ENCODE measurements at regions not wholly inside any gene's neighbourhood (a gene's known extent, or its start where the extent isn't known, plus 50 kb on each side); places are given as distances from the start of the nearest gene placed in this dataset.

DNA sequence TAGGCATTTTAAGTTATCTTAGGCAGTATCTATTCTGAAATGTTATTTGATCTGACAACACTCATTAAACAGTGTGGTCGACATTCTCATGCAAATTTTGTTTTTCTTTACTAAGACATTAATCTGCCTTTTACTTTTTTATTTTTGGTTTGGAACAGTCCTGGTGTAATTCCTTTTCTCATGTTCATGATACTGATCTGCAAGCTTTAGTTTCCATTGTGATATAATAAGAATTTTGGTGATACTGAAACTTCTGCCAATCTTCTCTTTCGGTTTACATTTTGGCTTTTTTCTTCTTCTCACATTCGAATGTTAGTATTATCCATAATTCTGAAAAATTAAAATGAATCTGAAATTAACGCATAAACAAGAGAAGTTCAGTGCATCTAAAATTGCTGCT, 281.9 kb upstream of the MTPN start:
- intact Hi-C loops (cut with micrococcal nuclease), result no loop called here
- H3K36me3 Mint-ChIP-seq, result peaks cover 10% of the 10 kb centered on the region
- ATAC-seq (no peak), DNase-seq (no peak)
- no peaks in the 10 kb centered on the region for H3K27me3 ChIP-seq (ENCODE audit: control insufficient read depth, insufficient read depth, low read length)
- H3K9me3 ChIP-seq (ENCODE audit: control insufficient read depth, insufficient read depth, low read length), result peaks cover 18% of the 10 kb centered on the region
- no peak overlapping the region for H3K4me3 ChIP-seq (ENCODE audit: low read length)
- peaks cover 21% of the 10 kb centered on the region in 2 donors for H3K9me3 Mint-ChIP-seq
- no peak overlapping the region for H3K4me3 Mint-ChIP-seq
- no CpG with 5 or more reads among the region's 4 CpGs for WGBS (ENCODE audit: insufficient coverage)
- no peak overlapping the region for H3K27ac Mint-ChIP-seq
- H3K27ac ChIP-seq (ENCODE audit: low read length), result no peak overlapping the region
- H3K27me3 Mint-ChIP-seq (ENCODE audit: low read depth in 2 of 2), result no peaks in the 10 kb centered on the region
- no peaks in the 10 kb centered on the region for H3K36me3 ChIP-seq (ENCODE audit: control insufficient read depth, insufficient read depth, low read length)
- H3K4me1 ChIP-seq (ENCODE audit: control insufficient read depth, insufficient read depth, low read length), result no peaks in the 10 kb centered on the region
- no peaks in the 10 kb centered on the region for H3K4me1 Mint-ChIP-seq
- TF ChIP-seq CTCF (IDR thresholded peaks at IDR 0.05), result no peak

DNA sequence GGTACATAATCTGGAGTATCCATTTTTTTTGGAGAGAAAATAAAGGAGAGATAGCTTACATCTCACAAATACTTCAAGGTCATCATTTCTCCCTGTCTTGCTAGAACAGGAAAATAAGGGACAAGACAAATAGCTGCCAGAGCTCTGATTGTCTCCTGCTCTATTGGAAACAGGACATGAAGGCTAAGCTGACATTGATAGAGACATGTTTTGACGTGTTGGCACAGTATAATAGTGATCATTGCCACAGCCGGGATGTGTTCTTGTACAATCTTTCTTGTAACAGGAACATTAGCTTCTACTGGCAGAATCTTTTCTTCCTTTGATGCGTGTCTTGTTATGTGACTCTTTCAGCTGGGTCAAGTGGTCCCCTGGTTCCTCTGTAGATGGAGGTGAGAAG, 279.3 kb upstream of the MTPN start:
- 93% methylated on average over 3 of the region's 3 CpGs for whole genome bisulfite sequencing (ENCODE audit: insufficient coverage)
- Histone ChIP-seq H3K4me3 (ENCODE audit: low read length) (no peak overlapping the region), H3K4me1 (ENCODE audit: control insufficient read depth, insufficient read depth, low read length) (no peaks in the 10 kb centered on the region), H3K27ac (ENCODE audit: low read length) (no peak overlapping the region), H3K9me3 (ENCODE audit: control insufficient read depth, insufficient read depth, low read length) (peaks cover 15% of the 10 kb centered on the region), H3K27me3 (ENCODE audit: control insufficient read depth, insufficient read depth, low read length) (no peaks in the 10 kb centered on the region), H3K36me3 (ENCODE audit: control insufficient read depth, insufficient read depth, low read length) (no peaks in the 10 kb centered on the region)
- peaks cover 11 to 17% of the 10 kb centered on the region in 2 donors for H3K9me3 Mint-ChIP-seq
- no peak for TF ChIP-seq CTCF (IDR thresholded peaks at IDR 0.05)
- no peak for ATAC-seq
- H3K27ac Mint-ChIP-seq, result no peak overlapping the region
- no peak for DNase-seq
- intact Hi-C loops (cut with micrococcal nuclease), result no loop called here
- no peaks in the 10 kb centered on the region for H3K4me1 Mint-ChIP-seq
- no peak overlapping the region for H3K4me3 Mint-ChIP-seq
- no peaks in the 10 kb centered on the region for H3K36me3 Mint-ChIP-seq
- no peaks in the 10 kb centered on the region for H3K27me3 Mint-ChIP-seq (ENCODE audit: low read depth in 2 of 2)

GRCh38 chr7:136254148-136254547, 277.0 kb upstream of the MTPN start:
- WGBS (ENCODE audit: insufficient coverage), result 98% methylated on average over 3 of the region's 6 CpGs
- DNase-seq, result no peak
- no peaks in the 10 kb centered on the region for H3K4me1 ChIP-seq (ENCODE audit: control insufficient read depth, insufficient read depth, low read length)
- H3K9me3 ChIP-seq (ENCODE audit: control insufficient read depth, insufficient read depth, low read length), result peaks cover 2% of the 10 kb centered on the region
- H3K4me3 ChIP-seq (ENCODE audit: low read length), result no peak overlapping the region
- no peaks in the 10 kb centered on the region for H3K4me1 Mint-ChIP-seq
- H3K27me3 Mint-ChIP-seq (ENCODE audit: low read depth in 2 of 2), result no peaks in the 10 kb centered on the region
- H3K27me3 ChIP-seq (ENCODE audit: control insufficient read depth, insufficient read depth, low read length), result no peaks in the 10 kb centered on the region
- H3K36me3 Mint-ChIP-seq, result no peaks in the 10 kb centered on the region
- TF ChIP-seq CTCF (IDR thresholded peaks at IDR 0.05), result no peak
- no peak for ATAC-seq
- H3K4me3 Mint-ChIP-seq, result no peak overlapping the region
- H3K36me3 ChIP-seq (ENCODE audit: control insufficient read depth, insufficient read depth, low read length), result no peaks in the 10 kb centered on the region
- H3K27ac Mint-ChIP-seq, result no peak overlapping the region
- intact Hi-C loops (cut with micrococcal nuclease), result no loop called here
- H3K27ac ChIP-seq (ENCODE audit: low read length), result no peak overlapping the region
- H3K9me3 Mint-ChIP-seq, result peaks cover 9 to 17% of the 10 kb centered on the region in 2 donors

- Mint-ChIP-seq H3K27ac (no peak overlapping the region), H3K36me3 (no peaks in the 10 kb centered on the region), H3K4me1 (no peaks in the 10 kb centered on the region), H3K9me3 (peaks cover 12 to 21% of the 10 kb centered on the region in 2 donors), H3K4me3 (no peak overlapping the region), H3K27me3 (ENCODE audit: low read depth in 2 of 2) (no peaks in the 10 kb centered on the region)
- Histone ChIP-seq H3K4me3 (ENCODE audit: low read length) (no peak overlapping the region), H3K9me3 (ENCODE audit: control insufficient read depth, insufficient read depth, low read length) (no peaks in the 10 kb centered on the region), H3K36me3 (ENCODE audit: control insufficient read depth, insufficient read depth, low read length) (no peaks in the 10 kb centered on the region), H3K27me3 (ENCODE audit: control insufficient read depth, insufficient read depth, low read length) (no peaks in the 10 kb centered on the region), H3K4me1 (ENCODE audit: control insufficient read depth, insufficient read depth, low read length) (no peaks in the 10 kb centered on the region), H3K27ac (ENCODE audit: low read length) (no peak overlapping the region)
- no peak for TF ChIP-seq CTCF (IDR thresholded peaks at IDR 0.05)
- intact Hi-C loops (cut with micrococcal nuclease), result no loop called here
- 87% methylated on average over 3 of the region's 3 CpGs for WGBS (ENCODE audit: insufficient coverage)
- ATAC-seq, result no peak
- no peak for DNase-seq
Measured at GRCh38 chr7:136251826-136252225, 274.7 kb upstream of the MTPN start.

Data from natural killer cell (primary cell).